ENCODE measurements at regions not wholly inside any gene's neighbourhood (a gene's known extent, or its start where the extent isn't known, plus 50 kb on each side); places are given as distances from the start of the nearest gene placed in this dataset.

DNA sequence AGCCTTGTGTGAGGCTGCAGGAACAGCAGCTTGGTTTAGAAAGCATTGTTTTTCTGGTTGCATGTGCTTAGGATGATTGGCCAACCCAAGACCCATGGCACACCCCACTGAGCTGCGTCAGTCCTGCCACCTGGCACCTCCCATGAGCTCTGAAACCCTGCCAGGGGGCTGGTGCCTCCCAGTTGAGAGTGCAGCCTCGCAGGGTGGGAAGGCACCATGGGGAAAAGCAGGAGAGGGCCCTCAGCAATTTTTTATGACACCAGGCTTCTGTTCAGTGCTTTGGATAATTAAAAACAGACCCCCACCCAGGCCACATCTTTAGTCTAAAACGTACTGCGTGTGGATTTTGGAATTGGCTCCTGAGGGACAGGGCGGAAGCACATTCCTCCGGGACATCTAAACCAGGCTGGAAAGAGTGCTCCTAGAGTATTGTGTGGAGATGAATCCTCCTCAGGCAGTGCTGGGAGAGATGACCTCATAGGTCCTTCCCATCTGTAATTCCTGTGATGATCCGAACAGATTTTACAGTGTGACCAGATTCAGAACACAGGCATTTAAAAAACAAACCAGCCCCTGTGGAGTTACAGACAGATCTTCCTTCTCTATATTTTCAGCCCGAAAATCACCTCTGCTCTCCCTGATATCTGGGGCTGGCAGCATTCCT lies 438.3 kb downstream of the ZNF521 start:
- no peak overlapping the region for H3K9ac ChIP-seq (replicated peaks in 1 of 4; ENCODE audit: extremely low read depth in 1 of 4, low read depth in 3 of 4, low read length in 3 of 4)
- no peaks in the 10 kb centered on the region for H3K79me1 ChIP-seq (ENCODE audit: low read depth, low read length)
- H3K27ac ChIP-seq (ENCODE audit: low read depth, low read length) = no peak overlapping the region
- 87% methylated on average over 8 of the region's 8 CpGs; no CpG with 5 or more reads in 1 of the 2 experiments for WGBS, 2 experiments (ENCODE audit: extremely low coverage in 1 of 2, insufficient coverage in 1 of 2, insufficient read length in 1 of 2, insufficient replicate concordance in 2 of 2, low coverage in 1 of 2, low lambda C conversion rate in 2 of 2, missing lambda C conversion rate in 1 of 2)
- H3K4me2 ChIP-seq (ENCODE audit: insufficient read depth in 1 of 2, low read depth in 2 of 2, low read length in 2 of 2) = no peak overlapping the region
- no peak overlapping the region for H2BK20ac ChIP-seq (ENCODE audit: low read length)
- no peak overlapping the region for H4K91ac ChIP-seq (replicated peaks; ENCODE audit: insufficient read length, low read length)
- no peaks in the 10 kb centered on the region for H3K36me3 ChIP-seq (ENCODE audit: control insufficient read depth in 2 of 4, insufficient read depth in 4 of 4, low read length in 3 of 4)
- H3K9me3 ChIP-seq (ENCODE audit: insufficient read depth in 2 of 2, low read depth in 1 of 2, low read length in 1 of 2) = no peaks in the 10 kb centered on the region
- DNase-seq (ENCODE audit: low read depth in 1 of 2, low spot score in 2 of 2) = no peak
- no peak for FAIRE-seq
- H4K20me1 ChIP-seq (replicated peaks in 1 of 2; ENCODE audit: control insufficient read depth in 1 of 2, insufficient read depth in 2 of 2, low read length in 2 of 2) = no peaks in the 10 kb centered on the region
- no peak overlapping the region for H3K14ac ChIP-seq (ENCODE audit: insufficient read length)
- H3K4me3 ChIP-seq (ENCODE audit: extremely low read depth in 1 of 4, insufficient read depth in 2 of 4, low read depth in 3 of 4, low read length in 4 of 4) = no peak overlapping the region
- no peak overlapping the region for H2AK5ac ChIP-seq (ENCODE audit: low read depth, low read length)
- H2BK12ac ChIP-seq (ENCODE audit: low read depth, low read length) = no peak overlapping the region; the same call in 1 of the 2 replicates
- H3K4me1 ChIP-seq (replicated peaks in 1 of 4; ENCODE audit: control insufficient read depth in 3 of 4, insufficient read depth in 4 of 4, low read length in 3 of 4) = peaks cover 0 to 11% (median 2%) of the 10 kb centered on the region in 4 experiments; a peak in 5 of 7 replicates
- H3K23me2 ChIP-seq (ENCODE audit: low read depth, low read length) = no peaks in the 10 kb centered on the region
- no peak overlapping the region for H3K23ac ChIP-seq (ENCODE audit: insufficient read length)
- H4K8ac ChIP-seq (ENCODE audit: extremely low read depth, insufficient read depth, low read length) = no peak overlapping the region
- H3K56ac ChIP-seq (replicated peaks; ENCODE audit: insufficient read length, low read depth, low read length) = no peak overlapping the region
- no peaks in the 10 kb centered on the region for H3K27me3 ChIP-seq (replicated peaks in 1 of 4; ENCODE audit: control insufficient read depth in 3 of 4, extremely low read depth in 1 of 4, insufficient read depth in 3 of 4, low read length in 3 of 4)
- H2BK15ac ChIP-seq (ENCODE audit: low read length) = no peak overlapping the region
- TF ChIP-seq CHD2 (IDR thresholded peaks at IDR 0.05; ENCODE audit: low read length) (no peak), ASH2L (IDR thresholded peaks at IDR 0.05; ENCODE audit: low read length) (no peak), KDM4A (IDR thresholded peaks at IDR 0.05; ENCODE audit: low read depth, low read length, severe bottlenecking) (no peak), SRF (IDR thresholded peaks at IDR 0.05; ENCODE audit: low read depth, low read length) (no peak), POLR2A (IDR thresholded peaks at IDR 0.05; ENCODE audit: control extremely low read depth in 1 of 2, low read depth in 2 of 2, low read length in 2 of 2) (no peak), NRF1 (IDR thresholded peaks at IDR 0.05; ENCODE audit: low read depth, low read length) (no peak), BCL11A (IDR thresholded peaks at IDR 0.05; ENCODE audit: low read depth in 2 of 2, low read length in 2 of 2) (no peak), CBX5 (IDR thresholded peaks at IDR 0.05; ENCODE audit: low read depth, low read length) (no peak), SP4 (IDR thresholded peaks at IDR 0.05; ENCODE audit: low read length) (no peak), EP300 (IDR thresholded peaks at IDR 0.05; ENCODE audit: borderline replicate concordance in 1 of 2, low read depth in 2 of 2, low read length in 2 of 2) (no peak), JUND (IDR thresholded peaks at IDR 0.05; ENCODE audit: low read length) (no peak)
- ChIA-PET POLR2A (ENCODE audit: partially characterized antibody) (no interaction called here), CTCF (ENCODE audit: partially characterized antibody) (interaction anchor here (0.6 kb wide), 1 partner anchor 403 kb away, joined by 3 read pairs; no protein-coding TSS in a partner anchor)
- no peak overlapping the region for H3K18ac ChIP-seq (ENCODE audit: extremely low read depth, low read length)
- H2AFZ ChIP-seq (ENCODE audit: low read length) = peak overlapping the region; percentile 59; the same call in 1 of the 2 replicates
- H3K4ac ChIP-seq (replicated peaks; ENCODE audit: insufficient read length, low read depth, low read length) = no peak overlapping the region
- H3K79me2 ChIP-seq (ENCODE audit: control insufficient read depth in 1 of 2, insufficient read depth in 2 of 2, low read length in 2 of 2) = no peaks in the 10 kb centered on the region
- H4K5ac ChIP-seq (ENCODE audit: insufficient read length, low read depth, low read length) = no peak overlapping the region
- no peak overlapping the region for H2BK120ac ChIP-seq (replicated peaks; ENCODE audit: low read depth, low read length)
- no peak overlapping the region for H2BK5ac ChIP-seq (ENCODE audit: low read depth, low read length)
